GM23248 (cell line): ENCODE measurements at regions not wholly inside any gene's neighbourhood (a gene's known extent, or its start where the extent isn't known, plus 50 kb on each side); places are given as distances from the start of the nearest gene placed in this dataset.

Experiments used
- EZH2 ChIP-seq: fragments of 200-600 bp; sonication (generic); IDR thresholded peaks from 2 replicates; pipeline ENCODE4 v1.6.1; 2018; ENCODE audit warnings: antibody characterized with exemption, mild to moderate bottlenecking; ENCODE audit not compliant: insufficient read depth, poor library complexity, severe bottlenecking
- EZH2phosphoT487 ChIP-seq: fragments of 200-600 bp; sonication (generic); IDR thresholded peaks from 2 replicates; pipeline ENCODE4 v1.6.1; 2018; ENCODE audit warnings: antibody characterized with exemption, moderate library complexity, mild to moderate bottlenecking, low read depth; ENCODE audit not compliant: insufficient read depth

DNA sequence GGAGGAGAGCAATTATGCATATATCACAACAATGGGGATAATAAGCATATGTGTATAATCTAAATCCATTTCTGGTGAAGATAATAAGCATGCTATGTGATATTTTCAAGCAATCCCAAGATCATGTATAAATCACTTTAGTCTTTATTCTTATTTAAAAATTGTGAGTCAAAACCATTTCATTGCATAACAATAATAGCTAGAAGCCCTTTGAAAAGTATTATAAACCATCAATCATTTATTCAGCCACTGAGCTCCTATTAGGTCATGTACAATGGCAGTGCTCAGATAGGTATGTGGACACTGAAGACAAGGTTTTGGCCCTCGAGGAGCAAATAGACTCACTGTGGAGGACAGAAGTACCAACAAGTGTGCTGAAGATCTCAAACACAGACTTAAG is 113.1 kb downstream of the CDCA7 start:
- no peak for TF ChIP-seq EZH2
- no peak for TF ChIP-seq EZH2phosphoT487
